Nephron progenitor cell (in vitro differentiated cells): ENCODE measurements at regions not wholly inside any gene's neighbourhood (a gene's known extent, or its start where the extent isn't known, plus 50 kb on each side); places are given as distances from the start of the nearest gene placed in this dataset.

Experiments
- DNase-seq: peaks from one replicate; pipeline ENCODE4 v3.0.0; 2021
- H3K27ac Mint-ChIP-seq: 2 replicates; pipeline ENCODE4 v1.8.0; 2021; ENCODE audit warnings: mild to moderate bottlenecking, moderate library complexity, mixed read lengths
- H3K27me3 Mint-ChIP-seq: 2 replicates; pipeline ENCODE4 v1.8.0; 2021; ENCODE audit warnings: mild to moderate bottlenecking, low read depth, mixed read lengths; ENCODE audit not compliant: poor library complexity
- H3K36me3 Mint-ChIP-seq: 2 replicates; pipeline ENCODE4 v1.8.0; 2021; ENCODE audit warnings: low read depth, mixed read lengths
- H3K4me1 Mint-ChIP-seq: 2 replicates; pipeline ENCODE4 v1.8.0; 2021; ENCODE audit warnings: mixed read lengths
- H3K4me3 Mint-ChIP-seq: 2 replicates; pipeline ENCODE4 v1.8.0; 2021; ENCODE audit warnings: mild to moderate bottlenecking, moderate library complexity, mixed read lengths
- H3K9me3 Mint-ChIP-seq: 2 replicates; pipeline ENCODE4 v1.8.0; 2021; ENCODE audit warnings: mild to moderate bottlenecking, moderate library complexity, mixed read lengths
- CTCF ChIP-seq: fragments of 200-600 bp; sonication (generic); IDR thresholded peaks from 2 replicates; pipeline ENCODE4 v1.5.0; 2021; ENCODE audit warnings: antibody characterized with exemption

GRCh38 chr22:47698906-47699305 lies 936.5 kb downstream of the TBC1D22A start:
- no peak for DNase-seq
- Mint-ChIP-seq H3K4me1 (no peaks in the 10 kb centered on the region), H3K9me3 (peaks cover 5% of the 10 kb centered on the region), H3K4me3 (no peak overlapping the region), H3K36me3 (no peaks in the 10 kb centered on the region), H3K27me3 (peaks cover 8% of the 10 kb centered on the region), H3K27ac (no peak overlapping the region)
- no peak for TF ChIP-seq CTCF

DNA sequence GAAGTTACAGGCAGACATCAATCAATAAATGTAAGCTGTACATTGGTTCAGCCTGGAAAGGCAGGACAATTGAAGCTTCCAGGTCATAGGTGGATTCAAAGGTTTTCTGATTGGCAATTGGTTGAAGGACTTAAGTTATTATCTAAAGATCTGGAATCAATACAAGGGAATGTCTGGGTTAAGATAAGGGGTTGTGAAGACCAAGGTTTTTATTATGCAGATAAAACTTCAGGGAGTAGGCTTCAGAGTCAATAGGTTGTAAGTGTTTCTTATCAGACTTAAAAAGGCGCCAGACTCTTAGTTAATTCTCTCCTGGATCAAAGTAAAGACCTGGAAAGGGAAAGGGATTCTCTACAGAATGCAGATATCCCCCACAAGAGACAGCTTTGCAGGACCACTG lies 935.4 kb downstream of the TBC1D22A start:
- peaks cover 5% of the 10 kb centered on the region for H3K9me3 Mint-ChIP-seq
- no peak for TF ChIP-seq CTCF
- H3K4me1 Mint-ChIP-seq = no peaks in the 10 kb centered on the region
- no peaks in the 10 kb centered on the region for H3K36me3 Mint-ChIP-seq
- no peak overlapping the region for H3K4me3 Mint-ChIP-seq
- no peak for DNase-seq
- no peak overlapping the region for H3K27ac Mint-ChIP-seq
- peaks cover 11% of the 10 kb centered on the region for H3K27me3 Mint-ChIP-seq

DNA sequence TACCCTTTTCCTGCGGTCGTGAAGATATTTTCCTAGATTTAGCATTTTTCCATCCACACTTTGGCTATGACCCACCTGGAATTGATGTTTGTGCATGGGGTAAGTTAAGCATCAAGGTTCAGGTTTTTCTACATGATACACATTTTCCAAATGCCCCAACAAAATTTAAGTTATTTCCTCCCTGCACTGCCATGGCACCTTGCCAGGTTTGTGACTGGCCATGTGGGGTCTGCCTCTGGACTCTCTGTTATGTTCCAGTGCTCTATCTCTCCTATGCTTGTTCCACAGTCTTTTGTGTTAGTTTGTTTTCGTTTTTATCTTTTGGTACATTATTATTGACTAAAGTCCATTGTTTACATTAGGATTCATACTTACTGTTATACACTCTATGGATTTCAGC lies 934.3 kb downstream of the TBC1D22A start:
- no peaks in the 10 kb centered on the region for H3K4me1 Mint-ChIP-seq
- DNase-seq = no peak
- H3K9me3 Mint-ChIP-seq = peaks cover 5% of the 10 kb centered on the region
- H3K36me3 Mint-ChIP-seq = no peaks in the 10 kb centered on the region
- peaks cover 8% of the 10 kb centered on the region for H3K27me3 Mint-ChIP-seq
- no peak for TF ChIP-seq CTCF
- H3K4me3 Mint-ChIP-seq = no peak overlapping the region
- H3K27ac Mint-ChIP-seq = no peak overlapping the region

DNA sequence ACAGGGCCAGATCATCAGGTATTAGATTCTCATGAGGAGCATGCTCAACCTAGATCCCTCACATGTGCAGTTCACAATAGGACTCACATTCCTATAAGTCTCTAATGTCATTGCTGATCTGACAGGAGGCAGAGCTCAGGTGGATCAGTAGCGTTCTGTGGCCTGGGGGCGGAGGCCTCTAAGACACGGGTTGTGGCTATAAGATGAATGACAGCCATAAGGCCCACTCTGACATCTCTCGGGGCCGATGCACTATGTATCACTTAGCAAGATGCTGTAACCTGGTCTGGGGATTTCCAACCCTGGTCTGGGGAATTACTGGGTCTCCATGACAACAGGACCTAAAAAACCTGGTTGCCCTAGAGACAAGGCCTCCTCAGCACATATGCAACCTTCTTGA lies 932.7 kb downstream of the TBC1D22A start:
- no peaks in the 10 kb centered on the region for H3K4me1 Mint-ChIP-seq
- no peak overlapping the region for H3K27ac Mint-ChIP-seq
- no peak for DNase-seq
- no peak for TF ChIP-seq CTCF
- H3K9me3 Mint-ChIP-seq = no peaks in the 10 kb centered on the region
- no peaks in the 10 kb centered on the region for H3K36me3 Mint-ChIP-seq
- H3K27me3 Mint-ChIP-seq = peaks cover 8% of the 10 kb centered on the region
- H3K4me3 Mint-ChIP-seq = no peak overlapping the region

DNA sequence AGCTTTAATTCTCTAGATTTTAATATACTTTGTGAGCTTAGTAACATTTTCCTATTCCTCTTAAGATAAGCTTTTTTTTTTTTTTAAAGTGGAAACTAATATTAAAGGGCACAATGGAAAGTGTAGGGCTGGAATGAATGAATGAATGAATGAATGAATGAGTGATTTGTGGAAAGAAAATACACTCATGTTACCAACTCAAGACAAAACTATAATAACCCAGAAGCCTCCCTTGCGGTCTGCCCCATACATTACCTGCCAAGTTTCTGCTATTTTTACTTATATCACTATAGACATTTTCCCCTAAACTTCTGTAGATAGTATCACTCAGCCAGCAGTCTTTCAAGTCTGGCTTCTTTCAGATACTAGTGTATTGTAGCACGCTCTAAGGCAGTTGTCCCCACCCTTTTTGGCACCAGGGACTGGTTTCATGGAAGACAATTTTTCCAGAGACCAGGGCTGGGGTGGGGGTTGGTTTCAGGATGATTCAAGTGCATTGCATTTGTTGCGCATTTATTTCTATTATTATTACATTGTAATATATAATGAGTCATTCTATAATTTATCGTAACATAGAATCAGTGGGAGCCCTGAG lies 932.2 kb downstream of the TBC1D22A start:
- Mint-ChIP-seq H3K27me3 (peaks cover 11% of the 10 kb centered on the region), H3K36me3 (no peaks in the 10 kb centered on the region), H3K4me1 (no peaks in the 10 kb centered on the region), H3K9me3 (no peaks in the 10 kb centered on the region), H3K27ac (no peak overlapping the region), H3K4me3 (no peak overlapping the region)
- DNase-seq = no peak
- no peak for TF ChIP-seq CTCF

DNA sequence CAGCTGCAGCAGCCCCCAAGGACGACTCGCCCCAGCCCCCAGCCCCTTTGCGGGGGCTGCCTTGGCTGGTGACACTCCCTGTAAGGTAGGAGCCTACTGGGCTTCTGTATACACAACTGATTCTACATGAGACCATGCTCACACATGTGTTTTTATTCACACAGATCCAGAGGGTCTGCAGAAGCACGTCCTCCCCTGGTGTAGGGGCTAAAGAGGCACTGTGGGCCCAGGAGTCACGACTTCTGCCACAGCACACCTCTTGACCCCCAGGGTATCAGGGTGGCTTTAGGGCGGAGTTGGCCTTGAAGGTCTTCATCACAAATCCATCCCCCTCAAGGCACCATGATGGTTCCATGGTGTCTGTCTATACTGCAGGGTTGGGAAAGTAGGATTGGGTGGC lies 931.2 kb downstream of the TBC1D22A start:
- peaks cover 11% of the 10 kb centered on the region for H3K27me3 Mint-ChIP-seq
- H3K9me3 Mint-ChIP-seq = no peaks in the 10 kb centered on the region
- H3K4me1 Mint-ChIP-seq = no peaks in the 10 kb centered on the region
- DNase-seq = no peak
- H3K36me3 Mint-ChIP-seq = no peaks in the 10 kb centered on the region
- H3K27ac Mint-ChIP-seq = peak overlapping the region; percentile 66
- no peak overlapping the region for H3K4me3 Mint-ChIP-seq
- no peak for TF ChIP-seq CTCF
